WTC11 (cell line): ENCODE measurements at regions not wholly inside any gene's neighbourhood (a gene's known extent, or its start where the extent isn't known, plus 50 kb on each side); places are given as distances from the start of the nearest gene placed in this dataset.
"Not testable (repeated sequence)": the region's sequence is repeated elsewhere in the genome, so short reads cannot be mapped to it uniquely, and the experiment has no call there.

ENCODE experiments used
- CBFB ChIP-seq: sonication (generic); formaldehyde crosslinking; IDR thresholded peaks from 2 replicates; pipeline ENCODE4 v1.8.1; 2022; ENCODE audit warnings: mild to moderate bottlenecking, low read depth, missing genetic modification reagents
- KAT7 ChIP-seq: sonication (generic); formaldehyde crosslinking; IDR thresholded peaks from 2 replicates; pipeline ENCODE4 v1.8.1; 2023; ENCODE audit warnings: missing genetic modification reagents, mild to moderate bottlenecking, borderline replicate concordance
- NR3C1 ChIP-seq: sonication (generic); formaldehyde crosslinking; conservative IDR thresholded peaks from 2 replicates; pipeline ENCODE4 v1.8.1; 2023; ENCODE audit warnings: low read depth, mild to moderate bottlenecking, missing genetic modification reagents
- TP53 ChIP-seq: sonication (generic); formaldehyde crosslinking; IDR thresholded peaks from 2 replicates; pipeline ENCODE4 v1.8.1; 2023; ENCODE audit warnings: mild to moderate bottlenecking, missing genetic modification reagents
- ZBTB21 ChIP-seq: sonication (generic); formaldehyde crosslinking; IDR thresholded peaks from 2 replicates; pipeline ENCODE4 v1.8.1; 2023; ENCODE audit warnings: mild to moderate bottlenecking, missing genetic modification reagents, borderline replicate concordance
- ZNF121 ChIP-seq: sonication (generic); formaldehyde crosslinking; IDR thresholded peaks from 2 replicates; pipeline ENCODE4 v1.8.0; 2023; ENCODE audit warnings: missing genetic modification reagents
- ZNF263 ChIP-seq: sonication (generic); formaldehyde crosslinking; IDR thresholded peaks from 2 replicates; pipeline ENCODE4 v1.8.1; 2022; ENCODE audit warnings: low read depth, mild to moderate bottlenecking, moderate library complexity, missing genetic modification reagents
- TF ChIP-seq, protein P1 (sequence below): sonication (generic); formaldehyde crosslinking; IDR thresholded peaks from 2 replicates; pipeline ENCODE4 v1.8.0; 2022; ENCODE audit warnings: mild to moderate bottlenecking, missing genetic modification reagents
- TF ChIP-seq, protein P2 (sequence below): sonication (generic); formaldehyde crosslinking; IDR thresholded peaks from 2 replicates; pipeline ENCODE4 v1.8.0; 2022; ENCODE audit warnings: mild to moderate bottlenecking, missing genetic modification reagents
- TF ChIP-seq, protein P3 (sequence below): fragments of 200-600 bp; IDR thresholded peaks from 2 replicates; pipeline ENCODE4 v1.8.0; 2022; ENCODE audit warnings: antibody characterized with exemption
- TF ChIP-seq, protein P4 (sequence below): sonication (generic); formaldehyde crosslinking; IDR thresholded peaks from 2 replicates; pipeline ENCODE4 v1.8.1; 2023; ENCODE audit warnings: mild to moderate bottlenecking, missing genetic modification reagents, borderline replicate concordance
- TF ChIP-seq, protein P5 (sequence below): sonication (generic); formaldehyde crosslinking; conservative IDR thresholded peaks from 2 replicates; pipeline ENCODE4 v1.8.1; 2022; ENCODE audit warnings: mild to moderate bottlenecking, missing genetic modification reagents
- TF ChIP-seq, protein P6 (sequence below): sonication (generic); formaldehyde crosslinking; IDR thresholded peaks from 2 replicates; pipeline ENCODE4 v1.8.1; 2023; ENCODE audit warnings: mild to moderate bottlenecking, missing genetic modification reagents, moderate library complexity
- TF ChIP-seq, protein P7 (sequence below): sonication (generic); formaldehyde crosslinking; IDR thresholded peaks from 2 replicates; pipeline ENCODE4 v1.8.1; 2023; ENCODE audit warnings: mild to moderate bottlenecking, moderate library complexity, missing genetic modification reagents

DNA sequence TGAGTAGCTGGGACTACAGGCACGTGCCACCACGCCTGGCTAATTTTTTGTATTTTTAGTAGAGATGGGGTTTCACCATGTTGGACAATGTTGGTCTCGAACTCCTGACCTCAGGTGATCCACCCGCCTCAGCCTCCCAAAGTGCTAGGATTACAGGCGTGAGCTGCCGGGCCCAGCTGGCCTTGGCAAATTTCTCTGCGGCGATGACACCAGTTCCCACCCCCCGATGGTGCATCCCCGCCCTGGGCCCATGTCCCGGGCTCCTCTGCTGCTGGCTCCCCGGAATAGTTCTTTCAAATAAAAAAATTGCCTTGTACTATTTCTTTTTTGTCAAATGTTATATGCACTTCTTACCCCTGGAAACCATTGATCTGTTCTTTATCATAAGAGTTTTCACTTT is 171.5 kb upstream of the SPHKAP start:
- TF ChIP-seq, protein P1, sequence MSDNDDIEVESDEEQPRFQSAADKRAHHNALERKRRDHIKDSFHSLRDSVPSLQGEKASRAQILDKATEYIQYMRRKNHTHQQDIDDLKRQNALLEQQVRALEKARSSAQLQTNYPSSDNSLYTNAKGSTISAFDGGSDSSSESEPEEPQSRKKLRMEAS (CRISPR knock-in tag), result not testable (repeated sequence)
- TF ChIP-seq ZNF121; CBFB (CRISPR knock-in tag); ZBTB21 (CRISPR knock-in tag); NR3C1 (CRISPR knock-in tag); KAT7 (CRISPR knock-in tag); TP53 (CRISPR knock-in tag); ZNF263 (CRISPR knock-in tag): not testable (repeated sequence)
- TF ChIP-seq, protein P2, sequence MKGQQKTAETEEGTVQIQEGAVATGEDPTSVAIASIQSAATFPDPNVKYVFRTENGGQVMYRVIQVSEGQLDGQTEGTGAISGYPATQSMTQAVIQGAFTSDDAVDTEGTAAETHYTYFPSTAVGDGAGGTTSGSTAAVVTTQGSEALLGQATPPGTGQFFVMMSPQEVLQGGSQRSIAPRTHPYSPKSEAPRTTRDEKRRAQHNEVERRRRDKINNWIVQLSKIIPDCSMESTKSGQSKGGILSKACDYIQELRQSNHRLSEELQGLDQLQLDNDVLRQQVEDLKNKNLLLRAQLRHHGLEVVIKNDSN, result not testable (repeated sequence)
- TF ChIP-seq, protein P3, sequence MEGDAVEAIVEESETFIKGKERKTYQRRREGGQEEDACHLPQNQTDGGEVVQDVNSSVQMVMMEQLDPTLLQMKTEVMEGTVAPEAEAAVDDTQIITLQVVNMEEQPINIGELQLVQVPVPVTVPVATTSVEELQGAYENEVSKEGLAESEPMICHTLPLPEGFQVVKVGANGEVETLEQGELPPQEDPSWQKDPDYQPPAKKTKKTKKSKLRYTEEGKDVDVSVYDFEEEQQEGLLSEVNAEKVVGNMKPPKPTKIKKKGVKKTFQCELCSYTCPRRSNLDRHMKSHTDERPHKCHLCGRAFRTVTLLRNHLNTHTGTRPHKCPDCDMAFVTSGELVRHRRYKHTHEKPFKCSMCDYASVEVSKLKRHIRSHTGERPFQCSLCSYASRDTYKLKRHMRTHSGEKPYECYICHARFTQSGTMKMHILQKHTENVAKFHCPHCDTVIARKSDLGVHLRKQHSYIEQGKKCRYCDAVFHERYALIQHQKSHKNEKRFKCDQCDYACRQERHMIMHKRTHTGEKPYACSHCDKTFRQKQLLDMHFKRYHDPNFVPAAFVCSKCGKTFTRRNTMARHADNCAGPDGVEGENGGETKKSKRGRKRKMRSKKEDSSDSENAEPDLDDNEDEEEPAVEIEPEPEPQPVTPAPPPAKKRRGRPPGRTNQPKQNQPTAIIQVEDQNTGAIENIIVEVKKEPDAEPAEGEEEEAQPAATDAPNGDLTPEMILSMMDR, result not testable (repeated sequence)
- TF ChIP-seq, protein P4, sequence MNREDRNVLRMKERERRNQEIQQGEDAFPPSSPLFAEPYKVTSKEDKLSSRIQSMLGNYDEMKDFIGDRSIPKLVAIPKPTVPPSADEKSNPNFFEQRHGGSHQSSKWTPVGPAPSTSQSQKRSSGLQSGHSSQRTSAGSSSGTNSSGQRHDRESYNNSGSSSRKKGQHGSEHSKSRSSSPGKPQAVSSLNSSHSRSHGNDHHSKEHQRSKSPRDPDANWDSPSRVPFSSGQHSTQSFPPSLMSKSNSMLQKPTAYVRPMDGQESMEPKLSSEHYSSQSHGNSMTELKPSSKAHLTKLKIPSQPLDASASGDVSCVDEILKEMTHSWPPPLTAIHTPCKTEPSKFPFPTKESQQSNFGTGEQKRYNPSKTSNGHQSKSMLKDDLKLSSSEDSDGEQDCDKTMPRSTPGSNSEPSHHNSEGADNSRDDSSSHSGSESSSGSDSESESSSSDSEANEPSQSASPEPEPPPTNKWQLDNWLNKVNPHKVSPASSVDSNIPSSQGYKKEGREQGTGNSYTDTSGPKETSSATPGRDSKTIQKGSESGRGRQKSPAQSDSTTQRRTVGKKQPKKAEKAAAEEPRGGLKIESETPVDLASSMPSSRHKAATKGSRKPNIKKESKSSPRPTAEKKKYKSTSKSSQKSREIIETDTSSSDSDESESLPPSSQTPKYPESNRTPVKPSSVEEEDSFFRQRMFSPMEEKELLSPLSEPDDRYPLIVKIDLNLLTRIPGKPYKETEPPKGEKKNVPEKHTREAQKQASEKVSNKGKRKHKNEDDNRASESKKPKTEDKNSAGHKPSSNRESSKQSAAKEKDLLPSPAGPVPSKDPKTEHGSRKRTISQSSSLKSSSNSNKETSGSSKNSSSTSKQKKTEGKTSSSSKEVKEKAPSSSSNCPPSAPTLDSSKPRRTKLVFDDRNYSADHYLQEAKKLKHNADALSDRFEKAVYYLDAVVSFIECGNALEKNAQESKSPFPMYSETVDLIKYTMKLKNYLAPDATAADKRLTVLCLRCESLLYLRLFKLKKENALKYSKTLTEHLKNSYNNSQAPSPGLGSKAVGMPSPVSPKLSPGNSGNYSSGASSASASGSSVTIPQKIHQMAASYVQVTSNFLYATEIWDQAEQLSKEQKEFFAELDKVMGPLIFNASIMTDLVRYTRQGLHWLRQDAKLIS, result not testable (repeated sequence)
- TF ChIP-seq, protein P5, sequence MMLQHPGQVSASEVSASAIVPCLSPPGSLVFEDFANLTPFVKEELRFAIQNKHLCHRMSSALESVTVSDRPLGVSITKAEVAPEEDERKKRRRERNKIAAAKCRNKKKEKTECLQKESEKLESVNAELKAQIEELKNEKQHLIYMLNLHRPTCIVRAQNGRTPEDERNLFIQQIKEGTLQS (CRISPR knock-in tag), result not testable (repeated sequence)
- TF ChIP-seq, protein P6, sequence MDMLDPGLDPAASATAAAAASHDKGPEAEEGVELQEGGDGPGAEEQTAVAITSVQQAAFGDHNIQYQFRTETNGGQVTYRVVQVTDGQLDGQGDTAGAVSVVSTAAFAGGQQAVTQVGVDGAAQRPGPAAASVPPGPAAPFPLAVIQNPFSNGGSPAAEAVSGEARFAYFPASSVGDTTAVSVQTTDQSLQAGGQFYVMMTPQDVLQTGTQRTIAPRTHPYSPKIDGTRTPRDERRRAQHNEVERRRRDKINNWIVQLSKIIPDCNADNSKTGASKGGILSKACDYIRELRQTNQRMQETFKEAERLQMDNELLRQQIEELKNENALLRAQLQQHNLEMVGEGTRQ (CRISPR knock-in tag), result not testable (repeated sequence)
- TF ChIP-seq, protein P7, sequence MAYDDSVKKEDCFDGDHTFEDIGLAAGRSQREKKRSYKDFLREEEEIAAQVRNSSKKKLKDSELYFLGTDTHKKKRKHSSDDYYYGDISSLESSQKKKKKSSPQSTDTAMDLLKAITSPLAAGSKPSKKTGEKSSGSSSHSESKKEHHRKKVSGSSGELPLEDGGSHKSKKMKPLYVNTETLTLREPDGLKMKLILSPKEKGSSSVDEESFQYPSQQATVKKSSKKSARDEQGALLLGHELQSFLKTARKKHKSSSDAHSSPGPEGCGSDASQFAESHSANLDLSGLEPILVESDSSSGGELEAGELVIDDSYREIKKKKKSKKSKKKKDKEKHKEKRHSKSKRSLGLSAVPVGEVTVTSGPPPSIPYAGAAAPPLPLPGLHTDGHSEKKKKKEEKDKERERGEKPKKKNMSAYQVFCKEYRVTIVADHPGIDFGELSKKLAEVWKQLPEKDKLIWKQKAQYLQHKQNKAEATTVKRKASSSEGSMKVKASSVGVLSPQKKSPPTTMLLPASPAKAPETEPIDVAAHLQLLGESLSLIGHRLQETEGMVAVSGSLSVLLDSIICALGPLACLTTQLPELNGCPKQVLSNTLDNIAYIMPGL (CRISPR knock-in tag), result not testable (repeated sequence)
